ENCODE measurements at regions not wholly inside any gene's neighbourhood (a gene's known extent, or its start where the extent isn't known, plus 50 kb on each side); places are given as distances from the start of the nearest gene placed in this dataset.
A peak's percentile ranks its signal among the peaks of the same experiment; 100 is the strongest.

GRCh38 chr5:143713047-143714003 is 98.6 kb upstream of the HMHB1 start:
- H3K4me2 ChIP-seq = no peak overlapping the region
- no peaks in the 10 kb centered on the region for H3F3A ChIP-seq (ENCODE audit: insufficient read depth, low read depth)
- H3K36me3 ChIP-seq (ENCODE audit: low read depth) = no peaks in the 10 kb centered on the region
- H3K4me3 ChIP-seq = no peak overlapping the region
- no TSS peak for BruUV-seq (replicated peaks)
- intact Hi-C loops (cut with micrococcal nuclease; ENCODE audit: unreplicated experiment) = no loop called here
- peaks cover 14% of the 10 kb centered on the region for H3K4me1 ChIP-seq (replicated peaks; ENCODE audit: insufficient read depth)
- no peaks in the 10 kb centered on the region for H4K20me1 ChIP-seq (ENCODE audit: insufficient read depth)
- H2AFZ ChIP-seq = no peak overlapping the region
- TF ChIP-seq EZH2 (IDR thresholded peaks at IDR 0.05; ENCODE audit: low read depth) = no peak
- TF ChIP-seq CTCF (conservative IDR thresholded peaks at IDR 0.05) = no peak
- ChIA-PET POLR2A (ENCODE audit: unreplicated experiment) (no interaction called here), CTCF (no interaction called here)
- H3K9me3 ChIP-seq (ENCODE audit: insufficient read depth, low read depth) = no peaks in the 10 kb centered on the region
- H3K27ac ChIP-seq = no peak overlapping the region
- no peaks in the 10 kb centered on the region for H3K79me2 ChIP-seq (ENCODE audit: low read depth)
- DNase-seq = no peak
- H3K9me2 ChIP-seq (ENCODE audit: insufficient read depth) = no peaks in the 10 kb centered on the region
- no peaks in the 10 kb centered on the region for H3K27me3 ChIP-seq (ENCODE audit: insufficient read depth, low read depth)

DNA sequence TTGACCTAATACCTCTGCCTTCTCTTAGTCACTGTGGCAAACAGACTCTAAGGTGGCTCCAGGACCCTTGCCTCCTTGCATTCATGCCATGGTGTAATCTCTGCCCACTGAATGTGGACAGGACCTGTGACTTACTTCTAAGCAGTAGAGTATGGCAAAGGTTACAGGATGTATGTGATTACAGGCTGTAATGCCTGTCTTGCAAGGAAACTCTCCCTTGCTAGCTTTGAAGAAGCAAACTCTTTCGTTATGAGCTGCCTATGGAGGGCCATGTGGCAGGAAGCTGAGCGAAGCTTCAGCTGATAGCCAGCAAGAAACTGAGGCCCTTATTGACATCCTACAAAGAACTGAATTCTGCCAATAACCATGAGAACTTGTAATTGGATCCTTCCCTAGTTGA is 103.3 kb upstream of the HMHB1 start:
- Histone ChIP-seq H3K9me2 (ENCODE audit: insufficient read depth) (no peaks in the 10 kb centered on the region), H3K27me3 (ENCODE audit: insufficient read depth, low read depth) (no peaks in the 10 kb centered on the region), H3K9me3 (ENCODE audit: insufficient read depth, low read depth) (no peaks in the 10 kb centered on the region), H3K27ac (no peak overlapping the region), H3K4me2 (peak overlapping the region; percentile 32), H3K4me1 (replicated peaks; ENCODE audit: insufficient read depth) (peaks cover 16% of the 10 kb centered on the region), H4K20me1 (ENCODE audit: insufficient read depth) (no peaks in the 10 kb centered on the region), H3K79me2 (ENCODE audit: low read depth) (no peaks in the 10 kb centered on the region), H3K36me3 (ENCODE audit: low read depth) (no peaks in the 10 kb centered on the region), H3K4me3 (no peak overlapping the region), H2AFZ (no peak overlapping the region), H3F3A (ENCODE audit: insufficient read depth, low read depth) (no peaks in the 10 kb centered on the region)
- no TSS peak for BruUV-seq (replicated peaks)
- intact Hi-C loops (cut with micrococcal nuclease; ENCODE audit: unreplicated experiment) = no loop called here
- POLR2A ChIA-PET (ENCODE audit: unreplicated experiment) = no interaction called here
- TF ChIP-seq CTCF (conservative IDR thresholded peaks at IDR 0.05) (no peak), EZH2 (IDR thresholded peaks at IDR 0.05; ENCODE audit: low read depth) (no peak)
- peak in 1 of 2 experiments; percentile 39 for DNase-seq
- CTCF ChIA-PET = no interaction called here

GRCh38 chr5:143707806-143708205 is 104.2 kb upstream of the HMHB1 start:
- Histone ChIP-seq H3K27ac (no peak overlapping the region), H3K36me3 (ENCODE audit: low read depth) (no peaks in the 10 kb centered on the region), H3K9me3 (ENCODE audit: insufficient read depth, low read depth) (no peaks in the 10 kb centered on the region), H3K4me3 (no peak overlapping the region), H3K4me2 (no peak overlapping the region), H3K27me3 (ENCODE audit: insufficient read depth, low read depth) (no peaks in the 10 kb centered on the region), H3K79me2 (ENCODE audit: low read depth) (no peaks in the 10 kb centered on the region), H3F3A (ENCODE audit: insufficient read depth, low read depth) (no peaks in the 10 kb centered on the region), H4K20me1 (ENCODE audit: insufficient read depth) (no peaks in the 10 kb centered on the region), H2AFZ (no peak overlapping the region), H3K4me1 (replicated peaks; ENCODE audit: insufficient read depth) (peaks cover 16% of the 10 kb centered on the region), H3K9me2 (ENCODE audit: insufficient read depth) (no peaks in the 10 kb centered on the region)
- ChIA-PET CTCF (interaction anchor here (0.6 kb wide), 1 partner anchor 110 kb away, joined by 3 read pairs; no protein-coding TSS in a partner anchor), POLR2A (ENCODE audit: unreplicated experiment) (no interaction called here)
- TF ChIP-seq CTCF (conservative IDR thresholded peaks at IDR 0.05) = no peak
- TF ChIP-seq EZH2 (IDR thresholded peaks at IDR 0.05; ENCODE audit: low read depth) = no peak
- no TSS peak for BruUV-seq (replicated peaks)
- intact Hi-C loops (cut with micrococcal nuclease; ENCODE audit: unreplicated experiment) = no loop called here
- DNase-seq = no peak

All from PC-9 (cell line).